ENCODE measurements at regions not wholly inside any gene's neighbourhood (a gene's known extent, or its start where the extent isn't known, plus 50 kb on each side); places are given as distances from the start of the nearest gene placed in this dataset.

- TF ChIP-seq CTCF (conservative IDR thresholded peaks at IDR 0.05) = peak; percentile 29
- peak; percentile 41; the same call in 1 of the 2 replicates for TF ChIP-seq ZFX (IDR thresholded peaks at IDR 0.05)
These were observed 141.5 kb downstream of the OSTF1 start for GRCh38 chr9:75229605-75230332.
